Transverse colon (tissue), 4 donors: ENCODE measurements at regions not wholly inside any gene's neighbourhood (a gene's known extent, or its start where the extent isn't known, plus 50 kb on each side); places are given as distances from the start of the nearest gene placed in this dataset.

Experiments
- CTCF ChIP-seq, 5 experiments: fragments of 200-600 bp in 3 of 5; fragments of 450-650 bp in 2 of 5; sonication (generic) in 3 of 5; IDR thresholded peaks; 1 replicate in 2 of 5; 2 replicates in 3 of 5; pipeline ENCODE4 v1.5.1; 2016 to 2017; ENCODE audit warnings: antibody characterized with exemption in 5 of 5, inconsistent platforms in 3 of 5, mild to moderate bottlenecking in 2 of 5, moderate library complexity in 1 of 5
- EP300 ChIP-seq: sonication (generic); formaldehyde crosslinking; IDR thresholded peaks from one replicate; pipeline ENCODE4 v1.6.1; 2017; ENCODE audit warnings: antibody characterized with exemption, low read depth
- POLR2A ChIP-seq: fragments of 450-650 bp; IDR thresholded peaks from one replicate; pipeline ENCODE4 v1.6.1; 2016; ENCODE audit warnings: antibody characterized with exemption, mild to moderate bottlenecking, moderate library complexity
- POLR2AphosphoS5 ChIP-seq, 3 donors: sonication (generic); formaldehyde crosslinking; IDR thresholded peaks; one replicate each; pipeline ENCODE4 v1.6.1; 2016; ENCODE audit warnings: antibody characterized with exemption in 3 of 3

- TF ChIP-seq CTCF (IDR thresholded peaks at IDR 0.05) (no peak), POLR2A (no peak), POLR2AphosphoS5 (IDR thresholded peaks at IDR 0.05) (no peak), EP300 (no peak)
Observed at GRCh38 chr1:198467342-198467741, 73.1 kb downstream of the ATP6V1G3 start.
